Head of caudate nucleus (tissue), 42 donors: ENCODE measurements at regions not wholly inside any gene's neighbourhood (a gene's known extent, or its start where the extent isn't known, plus 50 kb on each side); places are given as distances from the start of the nearest gene placed in this dataset.

Source experiments
- DNase-seq, 42 donors: peaks; one replicate each; pipeline versions ENCODE4 v3.0.0 to v3.0.0-alpha.2; 2020 to 2021; ENCODE audit warnings: mixed read lengths in 7 of 42
- intact Hi-C: fragments of 100-400 bp; cut with DNase I; formaldehyde crosslinking; loops from one replicate; pipeline ENCODE4 v1.15.0; 2022

GRCh38 chr5:161960314-161960713, 107.3 kb upstream of the GABRG2 start:
- DNase-seq, result no peak
- intact Hi-C loops, result no loop called here

GRCh38 chr5:161966564-161966963, 101.0 kb upstream of the GABRG2 start:
- peak in 17 of 42 donors; percentile 3 to 59 (median 21) for DNase-seq
- intact Hi-C loops, result no loop called here

- no peak for DNase-seq
- intact Hi-C loops, result no loop called here
Observed at GRCh38 chr5:161975350-161975749, 92.2 kb upstream of the GABRG2 start.

- intact Hi-C loops, result no loop called here
- no peak for DNase-seq
Observed at GRCh38 chr5:161988077-161988476, 79.5 kb upstream of the GABRG2 start.
